Karpas-422 (cell line): ENCODE measurements at regions not wholly inside any gene's neighbourhood (a gene's known extent, or its start where the extent isn't known, plus 50 kb on each side); places are given as distances from the start of the nearest gene placed in this dataset.

Experiments
- DNase-seq: peaks from one replicate; pipeline ENCODE4 v3.0.0-alpha.2; 2015
- H2AFZ ChIP-seq: fragments of 200-600 bp; sonication (generic); 2 replicates; pipeline ENCODE4 v1.6.1; 2014; ENCODE audit warnings: antibody characterized with exemption, low read length, mixed read lengths
- H3K27ac ChIP-seq: fragments of 200-600 bp; sonication (generic); 2 replicates; pipeline ENCODE4 v1.5.1; 2014; ENCODE audit warnings: mild to moderate bottlenecking, low read length, moderate library complexity
- H3K27me3 ChIP-seq: fragments of 200-600 bp; sonication (generic); 2 replicates; pipeline ENCODE4 v1.6.1; 2014; ENCODE audit warnings: low read length, mixed read lengths
- H3K36me3 ChIP-seq: fragments of 200-600 bp; sonication (generic); 2 replicates; pipeline ENCODE4 v1.6.1; 2014; ENCODE audit warnings: low read length, mixed read lengths; ENCODE audit not compliant: insufficient read depth
- H3K4me1 ChIP-seq: fragments of 200-600 bp; sonication (generic); 2 replicates; pipeline ENCODE4 v1.6.1; 2014; ENCODE audit warnings: mild to moderate bottlenecking, low read length, mixed read lengths
- H3K4me2 ChIP-seq: fragments of 200-600 bp; sonication (generic); 2 replicates; pipeline ENCODE4 v1.6.1; 2014; ENCODE audit warnings: low read length, low read depth, mild to moderate bottlenecking; ENCODE audit not compliant: poor library complexity, severe bottlenecking
- H3K4me3 ChIP-seq: fragments of 200-600 bp; sonication (generic); 2 replicates; pipeline ENCODE4 v1.5.1; 2014; ENCODE audit warnings: mild to moderate bottlenecking, antibody characterized with exemption, low read length, mixed read lengths
- H3K79me2 ChIP-seq: fragments of 200-600 bp; sonication (generic); 2 replicates; pipeline ENCODE4 v1.6.1; 2014; ENCODE audit warnings: mild to moderate bottlenecking, low read length, mixed read lengths
- H3K9ac ChIP-seq: fragments of 200-600 bp; sonication (generic); 2 replicates; pipeline ENCODE4 v1.6.0; 2014; ENCODE audit warnings: low read length
- H3K9me2 ChIP-seq: fragments of 200-600 bp; sonication (generic), shearing (Covaris generic); replicated peaks from 2 replicates; pipeline ENCODE4 v1.6.0; 2014; ENCODE audit warnings: mild to moderate bottlenecking, low read length, moderate library complexity; ENCODE audit not compliant: insufficient read depth
- H3K9me3 ChIP-seq: fragments of 300-700, 200-600 bp; sonication (generic); 2 replicates; pipeline ENCODE4 v1.6.1; 2014; ENCODE audit warnings: low read length, mixed read lengths
- H4K20me1 ChIP-seq: fragments of 200-600 bp; sonication (generic); 2 replicates; pipeline ENCODE4 v1.6.1; 2014; ENCODE audit warnings: mild to moderate bottlenecking, antibody characterized with exemption, low read length, low read depth; ENCODE audit not compliant: insufficient read depth

DNA sequence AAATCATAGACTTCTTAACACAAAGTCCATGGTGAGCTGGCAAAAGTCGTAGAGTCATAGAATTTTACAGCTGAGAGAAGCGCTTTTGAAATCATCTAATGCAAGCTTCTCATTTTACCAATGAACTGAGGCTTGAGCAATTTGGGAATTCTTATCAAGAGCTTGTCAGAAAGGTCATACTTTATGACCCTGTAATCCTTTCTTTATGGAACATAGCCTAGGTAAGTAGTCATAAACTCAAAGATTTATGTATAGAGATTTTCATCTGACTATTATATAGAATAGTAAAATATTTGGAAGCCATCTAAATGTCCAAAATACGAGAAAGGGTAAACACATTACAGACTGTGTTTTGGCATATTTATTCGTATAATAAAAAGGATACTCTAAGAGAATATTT is 563.5 kb downstream of the PCDH7 start:
- H3K27ac ChIP-seq, result no peak overlapping the region
- no peaks in the 10 kb centered on the region for H3K36me3 ChIP-seq
- H3K27me3 ChIP-seq, result no peaks in the 10 kb centered on the region
- H2AFZ ChIP-seq, result no peak overlapping the region
- no peaks in the 10 kb centered on the region for H4K20me1 ChIP-seq
- H3K4me3 ChIP-seq, result no peak overlapping the region
- H3K9me3 ChIP-seq, result peaks cover 14% of the 10 kb centered on the region; the same call in 1 of the 2 replicates
- no peak overlapping the region for H3K9ac ChIP-seq
- no peaks in the 10 kb centered on the region for H3K9me2 ChIP-seq
- no peak overlapping the region for H3K4me2 ChIP-seq
- H3K4me1 ChIP-seq, result no peaks in the 10 kb centered on the region
- no peak for DNase-seq
- H3K79me2 ChIP-seq, result no peaks in the 10 kb centered on the region

DNA sequence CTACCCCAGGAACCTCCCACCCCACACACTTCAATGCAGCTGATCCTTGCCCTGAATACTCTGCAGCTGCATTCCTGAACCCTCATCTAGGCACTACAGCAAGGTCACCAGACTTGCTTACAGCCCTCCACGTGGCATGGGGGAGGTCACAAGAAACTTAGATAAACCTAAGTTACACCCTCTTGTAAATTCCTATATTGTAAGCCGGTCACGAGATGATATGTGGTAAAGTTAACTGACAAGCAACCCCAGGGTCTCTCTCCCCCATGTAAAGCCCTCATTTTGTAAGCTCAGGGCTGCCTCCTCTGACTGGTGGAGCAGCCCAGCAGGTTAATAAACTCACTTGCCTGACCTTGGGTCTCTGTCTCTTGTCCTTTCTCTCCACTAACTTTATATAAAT is 570.7 kb downstream of the PCDH7 start:
- Histone ChIP-seq H3K4me3 (no peak overlapping the region), H3K4me1 (peaks cover 19% of the 10 kb centered on the region), H3K27ac (peak overlapping the region; percentile 27; the same call in 1 of the 2 replicates), H2AFZ (peak overlapping the region; percentile 8; the same call in 1 of the 2 replicates), H3K9me3 (peaks cover 7% of the 10 kb centered on the region; the same call in 1 of the 2 replicates), H3K79me2 (no peaks in the 10 kb centered on the region), H3K9me2 (no peaks in the 10 kb centered on the region), H3K27me3 (no peaks in the 10 kb centered on the region), H3K4me2 (peak overlapping the region; percentile 23), H3K9ac (no peak overlapping the region), H4K20me1 (no peaks in the 10 kb centered on the region), H3K36me3 (no peaks in the 10 kb centered on the region)
- DNase-seq, result no peak

DNA sequence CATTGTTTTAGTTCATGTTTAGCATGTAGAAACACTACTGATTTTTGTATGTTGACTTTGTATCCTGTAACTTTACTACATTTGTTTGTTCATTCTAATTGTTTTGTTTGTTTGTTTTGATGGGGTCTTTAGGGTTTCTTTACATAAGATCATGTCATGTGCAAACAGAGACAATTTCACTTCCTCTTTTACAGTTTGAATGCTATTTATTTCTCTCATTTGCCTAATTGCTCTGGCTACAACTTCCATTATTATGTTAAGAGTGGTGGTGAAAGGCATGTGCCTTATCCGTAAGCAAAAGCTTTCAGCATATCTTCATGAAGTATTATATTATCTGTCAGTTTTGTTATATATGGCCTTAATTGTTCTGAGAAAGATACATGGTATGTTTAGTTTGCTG is 571.1 kb downstream of the PCDH7 start:
- H3K27me3 ChIP-seq, result no peaks in the 10 kb centered on the region
- no peaks in the 10 kb centered on the region for H3K79me2 ChIP-seq
- no peaks in the 10 kb centered on the region for H3K36me3 ChIP-seq
- peak overlapping the region; percentile 27; the same call in 1 of the 2 replicates for H3K27ac ChIP-seq
- no peaks in the 10 kb centered on the region for H4K20me1 ChIP-seq
- no peaks in the 10 kb centered on the region for H3K9me2 ChIP-seq
- no peak overlapping the region for H3K9ac ChIP-seq
- peak; percentile 67 for DNase-seq
- 0 out of 2 replicates have a peak overlapping the region, but pooled peaks have one; percentile 1 for H3K4me3 ChIP-seq
- peaks cover 7% of the 10 kb centered on the region; the same call in 1 of the 2 replicates for H3K9me3 ChIP-seq
- peak overlapping the region; percentile 23 for H3K4me2 ChIP-seq
- H2AFZ ChIP-seq, result peak overlapping the region; percentile 8; the same call in 1 of the 2 replicates
- H3K4me1 ChIP-seq, result peaks cover 19% of the 10 kb centered on the region

DNA sequence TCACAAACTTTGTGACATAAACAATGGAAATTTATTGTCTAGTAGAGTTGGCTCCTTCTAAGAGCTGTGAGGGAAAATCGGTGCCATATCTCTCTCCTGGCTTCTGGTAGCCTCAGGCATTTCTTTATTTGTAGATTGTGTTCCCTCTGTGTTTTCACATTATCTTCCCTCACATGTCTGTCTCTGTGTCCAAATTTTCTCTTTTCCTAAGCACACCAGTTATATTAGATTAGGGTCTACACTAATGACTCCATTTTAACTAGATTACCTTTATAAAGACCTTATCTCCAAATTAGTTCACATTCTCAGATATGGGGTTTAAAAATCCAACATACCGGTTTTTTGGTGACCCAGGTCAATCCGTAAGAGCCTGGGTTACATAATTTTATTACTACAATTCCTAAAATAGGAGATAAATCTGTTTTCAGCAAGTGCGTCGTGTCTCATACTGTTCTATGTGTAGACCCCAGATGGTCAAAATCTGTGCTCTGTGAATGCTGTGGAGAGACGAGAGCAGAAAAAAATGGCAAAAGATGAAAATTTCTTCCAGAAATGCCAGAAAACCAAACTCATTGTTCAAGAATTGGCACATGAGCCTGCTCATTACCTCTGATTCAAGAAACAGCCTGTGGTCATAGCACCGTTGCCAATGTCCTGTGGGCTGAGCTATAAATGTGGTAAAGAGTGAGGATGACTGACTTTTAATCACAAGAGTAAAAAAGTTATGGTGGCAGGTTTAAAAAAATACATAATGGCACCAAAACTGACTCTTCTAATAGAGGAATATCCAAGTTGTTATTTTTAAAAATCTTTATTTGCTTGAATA is 574.7 kb downstream of the PCDH7 start:
- H3K9ac ChIP-seq, result no peak overlapping the region
- H3K9me3 ChIP-seq, result peaks cover 8% of the 10 kb centered on the region; the same call in 1 of the 2 replicates
- no peaks in the 10 kb centered on the region for H4K20me1 ChIP-seq
- no peak overlapping the region for H2AFZ ChIP-seq
- no peak overlapping the region for H3K4me2 ChIP-seq
- H3K4me3 ChIP-seq, result no peak overlapping the region
- no peaks in the 10 kb centered on the region for H3K9me2 ChIP-seq
- no peak overlapping the region for H3K27ac ChIP-seq
- H3K27me3 ChIP-seq, result no peaks in the 10 kb centered on the region
- no peaks in the 10 kb centered on the region for H3K36me3 ChIP-seq
- H3K4me1 ChIP-seq, result peaks cover 19% of the 10 kb centered on the region
- no peaks in the 10 kb centered on the region for H3K79me2 ChIP-seq
- DNase-seq, result no peak

DNA sequence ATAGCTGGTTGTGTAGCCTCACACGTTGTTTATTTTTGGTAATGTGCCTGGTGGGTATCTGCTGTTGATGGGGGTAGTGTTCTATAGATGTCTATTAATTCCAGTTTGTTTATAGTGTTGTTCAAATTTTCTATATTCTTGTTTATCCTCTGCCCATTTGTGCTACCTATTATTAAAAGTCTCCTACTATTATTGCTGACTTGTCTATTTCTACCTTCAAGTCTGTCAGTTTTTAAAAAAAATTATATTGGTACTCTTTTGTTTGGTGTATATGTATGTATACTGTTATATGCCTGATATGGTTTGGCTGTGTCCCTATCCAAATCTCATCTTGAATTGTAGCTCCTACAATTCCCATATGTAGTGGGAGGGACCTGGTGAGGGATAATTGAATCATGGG is 578.6 kb downstream of the PCDH7 start:
- H3K9ac ChIP-seq, result no peak overlapping the region
- H2AFZ ChIP-seq, result no peak overlapping the region
- peaks cover 17% of the 10 kb centered on the region; the same call in 1 of the 2 replicates for H3K9me3 ChIP-seq
- no peaks in the 10 kb centered on the region for H3K9me2 ChIP-seq
- H3K4me3 ChIP-seq, result no peak overlapping the region
- H4K20me1 ChIP-seq, result no peaks in the 10 kb centered on the region
- H3K4me1 ChIP-seq, result no peaks in the 10 kb centered on the region
- H3K36me3 ChIP-seq, result no peaks in the 10 kb centered on the region
- H3K27ac ChIP-seq, result no peak overlapping the region
- H3K4me2 ChIP-seq, result no peak overlapping the region
- no peak for DNase-seq
- H3K27me3 ChIP-seq, result no peaks in the 10 kb centered on the region
- H3K79me2 ChIP-seq, result no peaks in the 10 kb centered on the region

DNA sequence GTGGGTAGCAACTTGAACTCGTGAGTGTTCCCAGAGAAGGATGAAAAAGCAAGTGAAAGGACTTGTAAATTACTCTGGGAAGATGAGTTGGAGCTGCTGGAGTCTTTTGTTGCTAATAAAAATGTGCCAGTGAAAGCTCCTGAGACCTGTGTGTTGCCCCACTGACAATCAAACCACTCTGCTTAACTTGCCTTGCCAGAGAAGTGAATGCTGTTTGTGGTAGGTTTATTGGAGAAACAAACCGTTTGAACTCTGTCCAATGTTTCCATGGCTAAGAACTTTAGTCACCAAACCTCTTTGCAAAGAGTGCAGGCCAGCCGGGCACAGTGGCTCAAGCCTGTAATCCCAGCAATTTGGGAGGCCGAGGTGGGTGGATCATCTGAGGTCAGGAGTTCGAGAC is 586.9 kb downstream of the PCDH7 start:
- no peaks in the 10 kb centered on the region for H3K36me3 ChIP-seq
- no peaks in the 10 kb centered on the region for H3K9me2 ChIP-seq
- no peak overlapping the region for H3K9ac ChIP-seq
- H3K4me1 ChIP-seq, result no peaks in the 10 kb centered on the region
- no peak overlapping the region for H3K4me2 ChIP-seq
- peaks cover 17% of the 10 kb centered on the region; the same call in 1 of the 2 replicates for H3K9me3 ChIP-seq
- no peaks in the 10 kb centered on the region for H3K27me3 ChIP-seq
- H4K20me1 ChIP-seq, result no peaks in the 10 kb centered on the region
- no peak overlapping the region for H2AFZ ChIP-seq
- no peak overlapping the region for H3K27ac ChIP-seq
- H3K79me2 ChIP-seq, result no peaks in the 10 kb centered on the region
- no peak for DNase-seq
- no peak overlapping the region for H3K4me3 ChIP-seq

DNA sequence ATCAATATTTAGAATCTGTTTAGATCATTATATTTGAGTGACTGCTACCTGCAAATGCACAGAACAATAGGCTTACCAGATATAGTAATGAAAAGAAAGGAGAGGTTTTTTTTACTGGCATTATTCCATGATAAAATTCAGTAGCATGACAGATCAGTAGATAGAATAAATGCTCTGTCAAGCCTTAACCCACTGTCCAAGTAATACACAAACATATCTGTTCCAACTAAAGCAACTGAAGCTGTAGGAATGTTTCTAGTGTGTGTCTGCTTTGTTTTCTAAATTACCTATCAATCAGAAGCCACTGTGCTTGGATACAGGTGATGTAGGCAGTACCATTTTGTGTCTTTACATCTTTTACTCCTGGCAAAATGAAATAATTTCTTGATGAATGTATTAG is 604.6 kb downstream of the PCDH7 start:
- Histone ChIP-seq H3K4me2 (no peak overlapping the region), H2AFZ (no peak overlapping the region)

DNA sequence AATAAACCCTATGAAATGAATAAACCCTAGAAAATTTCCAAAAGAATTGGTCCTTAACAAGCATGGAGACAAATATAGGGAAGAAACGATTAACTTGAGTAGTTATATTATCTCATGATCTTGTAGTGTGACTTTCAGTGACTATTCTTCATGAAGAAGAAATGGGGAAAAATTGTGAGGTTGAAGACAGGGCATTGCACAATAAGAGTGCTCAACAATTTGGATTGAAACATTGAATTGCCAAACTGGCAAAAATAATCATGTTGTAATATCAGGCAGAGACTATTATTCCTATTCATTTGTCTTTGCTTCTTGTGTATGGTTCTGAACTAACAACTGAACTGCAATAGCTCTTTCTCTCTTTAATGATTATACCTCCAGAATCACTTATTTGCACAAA is 605.1 kb downstream of the PCDH7 start:
- no peaks in the 10 kb centered on the region for H3K9me2 ChIP-seq
- H3K4me2 ChIP-seq, result no peak overlapping the region
- peaks cover 10% of the 10 kb centered on the region; the same call in 1 of the 2 replicates for H3K9me3 ChIP-seq
- H3K27me3 ChIP-seq, result no peaks in the 10 kb centered on the region
- no peak overlapping the region for H2AFZ ChIP-seq
- H3K79me2 ChIP-seq, result no peaks in the 10 kb centered on the region
- no peaks in the 10 kb centered on the region for H3K36me3 ChIP-seq
- H3K4me1 ChIP-seq, result no peaks in the 10 kb centered on the region
- no peak overlapping the region for H3K4me3 ChIP-seq
- no peaks in the 10 kb centered on the region for H4K20me1 ChIP-seq
- H3K9ac ChIP-seq, result no peak overlapping the region
- H3K27ac ChIP-seq, result no peak overlapping the region
- no peak for DNase-seq

More for the DNA sequence above, 604.6 kb downstream of the PCDH7 start:
- Histone ChIP-seq H3K27ac (no peak overlapping the region), H3K27me3 (no peaks in the 10 kb centered on the region), H3K36me3 (no peaks in the 10 kb centered on the region), H3K4me3 (no peak overlapping the region), H3K4me1 (no peaks in the 10 kb centered on the region), H4K20me1 (no peaks in the 10 kb centered on the region), H3K9ac (no peak overlapping the region), H3K79me2 (no peaks in the 10 kb centered on the region), H3K9me3 (peaks cover 7% of the 10 kb centered on the region; the same call in 1 of the 2 replicates), H3K9me2 (no peaks in the 10 kb centered on the region)
- no peak for DNase-seq
